GM19468 (cell line): ENCODE measurements at regions not wholly inside any gene's neighbourhood (a gene's known extent, or its start where the extent isn't known, plus 50 kb on each side); places are given as distances from the start of the nearest gene placed in this dataset.

Experiments used
- ATAC-seq: cut with Tn5 transposase; IDR thresholded peaks from one replicate; pipeline ENCODE4 v1.9.1; 2021; ENCODE audit warnings: mild to moderate bottlenecking, moderate library complexity, moderate number of reproducible peaks; ENCODE audit not compliant: unreplicated experiment; ENCODE audit errors: extremely low read depth

- no peak for ATAC-seq
These were observed 305.0 kb upstream of the MON1B start for GRCh38 chr16:76885776-76886537.

- no peak for ATAC-seq
These were observed 293.2 kb upstream of the MON1B start for GRCh38 chr16:76897816-76898215.

DNA sequence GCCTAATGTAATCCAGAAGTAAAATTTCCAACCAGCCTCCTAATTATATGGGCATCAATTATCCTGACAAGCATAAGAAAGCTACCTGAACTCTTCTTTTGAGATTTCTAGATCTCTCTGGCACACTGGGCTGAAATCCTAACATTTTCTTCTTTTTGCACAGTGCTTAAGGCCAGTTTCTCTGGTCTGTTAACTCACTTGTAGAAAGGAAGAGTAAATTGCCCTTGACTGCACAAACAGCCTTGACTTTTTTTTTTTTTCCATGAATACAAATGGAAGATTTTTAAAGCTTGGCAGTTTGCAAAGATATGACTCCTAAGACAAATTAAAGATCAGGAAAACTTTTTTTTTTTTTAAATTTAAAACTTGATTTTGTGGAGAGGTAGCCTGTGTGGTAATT, 291.2 kb upstream of the MON1B start:
- ATAC-seq: no peak

GRCh38 chr16:76900285-76901263, 290.4 kb upstream of the MON1B start:
- no peak for ATAC-seq

GRCh38 chr16:76906552-76906951, 284.4 kb upstream of the MON1B start:
- ATAC-seq: no peak

- ATAC-seq: no peak
These were observed 280.1 kb upstream of the MON1B start for GRCh38 chr16:76910931-76911330.

DNA sequence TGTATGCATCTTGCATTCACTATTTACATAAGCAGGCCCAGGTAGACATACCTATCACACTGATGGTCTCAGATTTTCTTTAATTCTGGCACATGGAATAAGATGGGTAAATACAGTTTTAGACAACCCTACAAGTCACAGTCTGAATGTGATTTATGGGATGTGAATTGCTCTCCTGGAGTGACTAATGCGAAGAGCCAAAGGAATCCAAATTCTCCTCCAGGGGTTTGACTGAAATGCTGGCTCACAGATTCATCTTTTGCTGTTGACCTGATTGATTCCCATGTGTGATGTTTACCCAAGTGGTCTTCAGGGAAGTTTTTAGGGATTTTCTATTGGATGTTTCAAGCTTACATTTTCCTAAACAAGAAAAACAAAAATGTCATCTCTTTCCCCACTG, 277.9 kb upstream of the MON1B start:
- ATAC-seq: no peak

- no peak for ATAC-seq
These were observed 264.9 kb upstream of the MON1B start for GRCh38 chr16:76926042-76926441.

- no peak for ATAC-seq
These were observed 264.4 kb upstream of the MON1B start for GRCh38 chr16:76926595-76926994.

GRCh38 chr16:76931186-76931585, 259.8 kb upstream of the MON1B start:
- ATAC-seq: no peak

DNA sequence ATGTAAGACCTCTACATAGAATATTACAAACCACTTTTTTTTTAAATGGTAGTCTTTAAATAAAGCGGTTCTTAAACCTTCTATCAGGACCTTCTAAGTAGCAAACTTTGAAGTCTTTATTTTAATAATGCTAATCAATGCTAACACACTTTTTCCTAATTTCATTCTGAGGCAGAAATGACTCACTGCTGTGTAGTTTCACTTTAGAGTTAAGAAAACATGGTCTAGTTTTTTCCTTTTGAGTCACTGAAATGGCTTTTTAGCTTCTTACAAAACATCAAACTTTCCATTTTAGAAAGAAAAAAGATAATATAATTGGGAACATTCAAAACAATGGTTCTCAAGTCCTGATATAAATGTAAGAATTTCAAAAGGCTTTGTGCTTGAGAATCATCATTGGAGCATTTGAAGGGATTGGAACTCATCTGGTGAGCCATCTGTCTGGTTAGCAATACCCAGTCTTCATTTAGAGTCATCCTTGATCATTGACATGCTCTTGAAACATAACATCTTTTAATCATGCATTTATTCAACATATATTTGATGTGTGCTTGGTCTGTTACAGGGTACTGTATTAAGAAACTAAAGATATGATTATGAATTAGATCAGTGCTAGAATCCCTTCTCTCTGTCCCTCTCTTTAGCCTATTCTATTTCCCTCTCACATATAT, 258.3 kb upstream of the MON1B start:
- ATAC-seq: no peak

- no peak for ATAC-seq
These were observed 250.7 kb upstream of the MON1B start for GRCh38 chr16:76940251-76940650.

DNA sequence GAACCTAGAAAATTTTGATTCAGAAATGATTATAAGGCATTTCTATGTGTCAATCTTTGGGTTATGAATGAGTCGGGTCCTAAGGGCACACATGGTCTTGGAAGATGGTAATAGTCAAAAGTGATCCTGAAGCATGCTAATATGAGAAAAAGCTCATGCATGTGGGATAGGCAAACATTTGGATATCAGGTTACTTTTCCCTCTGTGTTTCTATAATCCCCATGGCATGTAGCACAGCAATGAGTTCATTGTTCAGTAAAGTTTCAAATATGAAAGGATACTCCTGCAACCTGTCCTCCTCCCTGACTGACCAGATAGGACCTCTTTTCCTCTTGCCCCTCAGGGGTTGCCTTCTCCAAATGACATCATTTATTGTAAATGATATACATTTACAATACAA, 249.9 kb upstream of the MON1B start:
- ATAC-seq: no peak

GRCh38 chr16:76942089-76942488, 248.9 kb upstream of the MON1B start:
- no peak for ATAC-seq

- no peak for ATAC-seq
These were observed 247.1 kb upstream of the MON1B start for GRCh38 chr16:76943921-76944320.

- ATAC-seq: no peak
These were observed 244.1 kb upstream of the MON1B start for GRCh38 chr16:76946879-76947278.

DNA sequence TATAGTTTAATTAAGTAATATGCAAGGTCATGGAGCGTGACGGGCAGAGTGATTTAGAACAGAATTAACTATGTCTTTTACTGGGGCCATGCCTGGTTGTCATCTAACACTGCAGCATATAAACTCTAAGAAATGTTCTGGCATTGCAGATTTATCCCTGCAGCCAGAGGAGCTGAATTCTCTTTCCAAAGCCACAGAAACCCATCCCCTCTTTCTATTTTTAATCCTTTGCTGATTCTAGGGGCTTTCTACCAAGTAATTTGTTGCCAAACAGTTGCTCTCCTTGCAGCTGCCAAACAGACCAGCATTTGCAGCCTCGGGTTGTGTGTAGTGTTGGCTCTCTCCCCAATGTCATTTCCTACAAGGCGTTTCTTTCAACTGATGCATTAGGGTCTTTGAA, 243.2 kb upstream of the MON1B start:
- ATAC-seq: no peak

DNA sequence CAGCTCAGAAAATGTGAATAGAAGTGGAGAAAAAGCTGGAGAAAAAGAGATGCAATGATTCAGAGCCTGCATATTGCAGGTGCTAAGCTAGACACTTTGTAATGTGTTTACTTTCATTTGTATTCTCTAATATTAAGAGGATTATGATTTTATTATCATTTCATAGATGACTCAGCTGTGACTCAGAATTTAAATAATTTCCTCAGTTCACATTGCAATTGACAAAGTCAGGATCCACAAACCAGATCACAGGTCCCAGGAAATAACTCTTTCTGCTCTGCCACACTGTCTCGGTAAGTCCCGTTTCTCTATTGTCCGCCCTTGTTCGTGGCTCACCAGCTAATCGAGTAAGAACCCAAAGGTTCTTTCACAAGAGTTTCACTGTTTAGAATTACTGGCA, 235.4 kb upstream of the MON1B start:
- no peak for ATAC-seq

DNA sequence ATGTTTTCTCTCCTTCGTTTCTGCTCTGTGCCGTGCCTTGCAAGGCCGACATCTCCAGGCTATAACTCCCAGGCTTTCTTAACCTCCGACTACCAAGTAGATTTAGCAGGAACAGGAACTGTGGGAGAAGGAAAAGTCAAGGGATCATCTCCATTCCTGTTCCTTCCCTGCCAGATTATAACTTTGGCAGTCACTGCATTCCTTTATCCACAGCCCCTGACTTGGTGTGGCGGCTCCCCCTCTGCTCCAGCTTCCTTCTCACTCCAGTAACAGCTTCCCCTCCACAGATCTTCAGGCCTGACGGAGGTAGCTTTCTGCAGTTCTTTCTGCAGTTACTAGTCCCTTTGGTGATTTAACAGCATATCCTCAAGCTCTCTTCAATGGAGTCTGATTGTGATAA, 234.6 kb upstream of the MON1B start:
- ATAC-seq: no peak

GRCh38 chr16:76956841-76957240, 234.1 kb upstream of the MON1B start:
- no peak for ATAC-seq

DNA sequence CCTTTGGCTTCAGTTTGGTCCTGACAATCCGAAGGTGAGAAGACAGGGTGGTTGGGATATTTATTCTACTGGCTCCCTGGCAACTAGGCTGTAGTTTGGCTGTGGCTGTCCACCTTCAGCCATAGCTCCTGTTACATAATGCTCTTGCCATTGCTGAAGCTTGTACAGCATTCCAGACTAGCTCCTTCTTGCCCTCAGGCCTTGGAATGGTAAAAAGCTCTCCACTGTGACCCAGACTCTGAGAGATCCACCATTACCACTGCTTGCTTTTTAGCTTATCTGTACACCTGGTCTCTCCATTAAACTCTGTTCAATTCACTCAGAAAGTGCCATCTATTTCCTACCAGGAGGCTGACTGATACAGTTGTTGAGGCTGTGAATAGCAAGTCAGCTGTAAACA, 231.8 kb upstream of the MON1B start:
- ATAC-seq: no peak
